ENCODE measurements at regions not wholly inside any gene's neighbourhood (a gene's known extent, or its start where the extent isn't known, plus 50 kb on each side); places are given as distances from the start of the nearest gene placed in this dataset.

GRCh38 chr17:79510071-79510470 is 100.8 kb downstream of the RBFOX3 start:
- TF ChIP-seq GATA2 (IDR thresholded peaks at IDR 0.05; ENCODE audit: low read depth, low read length) (no peak), GATA3 (IDR thresholded peaks at IDR 0.05; ENCODE audit: low read depth, low read length) (no peak)

Data from SH-SY5Y (cell line).